HL-60 (cell line): ENCODE measurements at regions not wholly inside any gene's neighbourhood (a gene's known extent, or its start where the extent isn't known, plus 50 kb on each side); places are given as distances from the start of the nearest gene placed in this dataset.

ENCODE experiments used
- DNase-seq, 2 experiments: peaks; one replicate each; pipeline ENCODE4 v3.0.0-alpha.2; 2010 to 2020; ENCODE audit warnings: low read depth in 1 of 2, low spot score in 1 of 2
- H3K27ac ChIP-seq: fragments of 250-450 bp; sonication (Bioruptor Pico); replicated peaks from 2 replicates; pipeline ENCODE4 v1.5.1; 2020; ENCODE audit warnings: mild to moderate bottlenecking, moderate library complexity
- H3K27me3 ChIP-seq: fragments of 250-450 bp; sonication (Bioruptor Pico); 2 replicates; pipeline ENCODE4 v1.5.1; 2021; ENCODE audit warnings: mild to moderate bottlenecking, moderate library complexity; ENCODE audit not compliant: insufficient read depth, poor library complexity, severe bottlenecking
- H3K4me3 ChIP-seq: replicated peaks from 2 replicates; pipeline ENCODE4 v1.5.1; 2011; ENCODE audit warnings: mild to moderate bottlenecking, control low read depth, low read length; ENCODE audit not compliant: insufficient read depth
- GABPA ChIP-seq: IDR thresholded peaks from 2 replicates; pipeline ENCODE4 v1.6.1; 2012; ENCODE audit warnings: low read depth
- POLR2AphosphoS5 ChIP-seq: IDR thresholded peaks from 2 replicates; pipeline ENCODE4 v1.6.1; 2012; ENCODE audit warnings: low read depth
- SPI1 ChIP-seq: IDR thresholded peaks from 2 replicates; pipeline ENCODE4 v1.6.1; 2012; ENCODE audit warnings: low read depth, mild to moderate bottlenecking, borderline replicate concordance
- TF ChIP-seq, protein P1 (sequence below): IDR thresholded peaks from 2 replicates; pipeline ENCODE4 v1.6.1; 2012; ENCODE audit warnings: low read depth; ENCODE audit not compliant: insufficient replicate concordance
- TF ChIP-seq, protein P2 (sequence below): IDR thresholded peaks from one replicate; pipeline ENCODE4 v1.5.1; 2011; ENCODE audit warnings: low read length, control low read depth, inconsistent platforms; ENCODE audit not compliant: insufficient read depth

DNA sequence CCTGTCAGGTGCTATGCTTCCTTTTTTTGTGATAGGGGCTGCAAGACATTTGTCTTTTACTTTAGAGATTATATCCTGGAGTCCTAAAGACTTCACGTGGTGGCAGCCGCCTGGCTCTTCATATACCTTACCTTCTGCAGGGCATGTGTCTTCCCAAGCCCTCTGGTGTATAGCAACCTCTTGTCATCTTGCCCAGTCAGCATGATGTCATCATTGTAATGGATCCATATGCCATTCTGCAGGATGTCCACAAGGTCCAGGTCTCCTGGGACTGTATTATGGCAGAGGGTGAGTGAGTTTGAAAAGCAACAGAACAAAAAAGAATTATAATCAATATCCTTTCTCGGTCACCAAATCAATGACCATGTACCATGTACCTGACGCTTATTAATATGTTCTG, 82.2 kb upstream of the SCOC start:
- no peak for DNase-seq
- Histone ChIP-seq H3K27ac (no peak overlapping the region), H3K4me3 (no peak overlapping the region), H3K27me3 (no peaks in the 10 kb centered on the region)
- no peak for TF ChIP-seq GABPA
- TF ChIP-seq, protein P1, sequence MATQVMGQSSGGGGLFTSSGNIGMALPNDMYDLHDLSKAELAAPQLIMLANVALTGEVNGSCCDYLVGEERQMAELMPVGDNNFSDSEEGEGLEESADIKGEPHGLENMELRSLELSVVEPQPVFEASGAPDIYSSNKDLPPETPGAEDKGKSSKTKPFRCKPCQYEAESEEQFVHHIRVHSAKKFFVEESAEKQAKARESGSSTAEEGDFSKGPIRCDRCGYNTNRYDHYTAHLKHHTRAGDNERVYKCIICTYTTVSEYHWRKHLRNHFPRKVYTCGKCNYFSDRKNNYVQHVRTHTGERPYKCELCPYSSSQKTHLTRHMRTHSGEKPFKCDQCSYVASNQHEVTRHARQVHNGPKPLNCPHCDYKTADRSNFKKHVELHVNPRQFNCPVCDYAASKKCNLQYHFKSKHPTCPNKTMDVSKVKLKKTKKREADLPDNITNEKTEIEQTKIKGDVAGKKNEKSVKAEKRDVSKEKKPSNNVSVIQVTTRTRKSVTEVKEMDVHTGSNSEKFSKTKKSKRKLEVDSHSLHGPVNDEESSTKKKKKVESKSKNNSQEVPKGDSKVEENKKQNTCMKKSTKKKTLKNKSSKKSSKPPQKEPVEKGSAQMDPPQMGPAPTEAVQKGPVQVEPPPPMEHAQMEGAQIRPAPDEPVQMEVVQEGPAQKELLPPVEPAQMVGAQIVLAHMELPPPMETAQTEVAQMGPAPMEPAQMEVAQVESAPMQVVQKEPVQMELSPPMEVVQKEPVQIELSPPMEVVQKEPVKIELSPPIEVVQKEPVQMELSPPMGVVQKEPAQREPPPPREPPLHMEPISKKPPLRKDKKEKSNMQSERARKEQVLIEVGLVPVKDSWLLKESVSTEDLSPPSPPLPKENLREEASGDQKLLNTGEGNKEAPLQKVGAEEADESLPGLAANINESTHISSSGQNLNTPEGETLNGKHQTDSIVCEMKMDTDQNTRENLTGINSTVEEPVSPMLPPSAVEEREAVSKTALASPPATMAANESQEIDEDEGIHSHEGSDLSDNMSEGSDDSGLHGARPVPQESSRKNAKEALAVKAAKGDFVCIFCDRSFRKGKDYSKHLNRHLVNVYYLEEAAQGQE, result no peak

DNA sequence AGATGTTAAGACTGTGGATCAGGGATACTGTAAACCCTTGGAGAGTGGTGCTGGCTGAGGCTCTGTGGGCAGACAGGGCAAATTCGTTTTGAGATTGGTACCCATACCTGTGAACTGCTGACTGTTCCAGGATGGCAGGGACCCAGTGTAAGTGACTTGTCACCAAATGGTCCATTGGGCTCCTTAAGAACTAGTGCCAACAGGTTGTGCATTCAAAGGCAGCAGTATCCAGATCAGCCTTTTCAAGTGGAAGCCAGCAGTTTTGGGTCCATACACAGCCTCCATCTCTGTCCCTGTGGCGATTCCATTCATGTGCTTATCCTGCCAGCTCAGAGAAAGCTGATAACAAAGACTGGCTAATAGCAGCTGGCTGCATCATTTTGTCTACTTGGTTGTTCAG, 84.0 kb upstream of the SCOC start:
- Histone ChIP-seq H3K27ac (no peak overlapping the region), H3K4me3 (no peak overlapping the region), H3K27me3 (peaks cover 3% of the 10 kb centered on the region)
- no peak for DNase-seq
- TF ChIP-seq, protein P1, result no peak
- TF ChIP-seq, protein P2, sequence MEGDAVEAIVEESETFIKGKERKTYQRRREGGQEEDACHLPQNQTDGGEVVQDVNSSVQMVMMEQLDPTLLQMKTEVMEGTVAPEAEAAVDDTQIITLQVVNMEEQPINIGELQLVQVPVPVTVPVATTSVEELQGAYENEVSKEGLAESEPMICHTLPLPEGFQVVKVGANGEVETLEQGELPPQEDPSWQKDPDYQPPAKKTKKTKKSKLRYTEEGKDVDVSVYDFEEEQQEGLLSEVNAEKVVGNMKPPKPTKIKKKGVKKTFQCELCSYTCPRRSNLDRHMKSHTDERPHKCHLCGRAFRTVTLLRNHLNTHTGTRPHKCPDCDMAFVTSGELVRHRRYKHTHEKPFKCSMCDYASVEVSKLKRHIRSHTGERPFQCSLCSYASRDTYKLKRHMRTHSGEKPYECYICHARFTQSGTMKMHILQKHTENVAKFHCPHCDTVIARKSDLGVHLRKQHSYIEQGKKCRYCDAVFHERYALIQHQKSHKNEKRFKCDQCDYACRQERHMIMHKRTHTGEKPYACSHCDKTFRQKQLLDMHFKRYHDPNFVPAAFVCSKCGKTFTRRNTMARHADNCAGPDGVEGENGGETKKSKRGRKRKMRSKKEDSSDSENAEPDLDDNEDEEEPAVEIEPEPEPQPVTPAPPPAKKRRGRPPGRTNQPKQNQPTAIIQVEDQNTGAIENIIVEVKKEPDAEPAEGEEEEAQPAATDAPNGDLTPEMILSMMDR, result no peak
- TF ChIP-seq SPI1 (no peak), GABPA (no peak), POLR2AphosphoS5 (no peak)

DNA sequence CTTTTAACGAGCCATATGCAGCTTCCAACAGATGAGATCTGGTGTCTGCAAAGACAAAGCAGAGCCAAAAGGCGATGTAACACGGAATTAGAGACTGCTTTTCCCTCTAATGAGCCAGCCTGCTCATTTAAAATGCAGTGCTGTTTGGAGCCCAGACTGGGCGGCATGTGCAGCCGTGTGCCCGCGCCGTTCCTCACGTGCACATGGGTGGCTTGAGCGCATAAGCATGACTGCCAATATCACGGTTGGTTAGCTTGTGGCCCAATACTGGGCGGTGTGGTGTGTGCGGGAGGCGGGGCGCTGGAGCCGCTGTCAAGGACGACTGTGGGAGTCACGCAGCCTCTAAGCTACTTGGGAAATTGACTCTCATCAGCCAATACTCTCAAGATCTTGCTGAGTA, 87.0 kb upstream of the SCOC start:
- Histone ChIP-seq H3K4me3 (no peak overlapping the region), H3K27ac (no peak overlapping the region), H3K27me3 (peaks cover 6% of the 10 kb centered on the region)
- no peak for DNase-seq
- TF ChIP-seq, protein P1, result no peak
- TF ChIP-seq SPI1, result no peak
- no peak for TF ChIP-seq GABPA
- TF ChIP-seq POLR2AphosphoS5, result no peak
- TF ChIP-seq, protein P2, result no peak

DNA sequence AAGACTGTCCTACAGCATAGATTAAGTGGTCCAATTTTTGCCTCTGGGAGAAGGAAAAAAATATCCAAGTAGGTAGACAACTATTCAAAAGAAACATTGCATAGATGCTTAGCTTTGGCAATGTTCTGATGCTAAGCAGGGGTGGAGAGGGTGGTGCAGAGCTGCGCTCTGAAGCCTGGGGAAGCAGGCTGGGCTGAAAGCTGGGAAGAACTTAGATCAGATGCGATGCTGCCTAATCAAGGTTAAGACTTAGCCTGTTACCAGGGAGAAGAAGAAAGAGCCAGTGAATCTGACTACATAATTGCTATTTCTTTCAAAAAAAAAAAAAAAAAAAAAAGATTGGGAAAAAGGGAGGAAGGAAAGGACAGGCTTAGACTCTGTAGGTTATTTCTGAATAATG, 89.0 kb upstream of the SCOC start:
- TF ChIP-seq, protein P1, result no peak
- TF ChIP-seq SPI1 (no peak), GABPA (no peak), POLR2AphosphoS5 (no peak)
- TF ChIP-seq, protein P2, result no peak

More for the DNA sequence above, 89.0 kb upstream of the SCOC start:
- no peak overlapping the region for H3K27ac ChIP-seq
- peaks cover 6% of the 10 kb centered on the region for H3K27me3 ChIP-seq
- no peak overlapping the region for H3K4me3 ChIP-seq
- no peak for DNase-seq
